Lower leg skin (tissue), 4 donors: ENCODE measurements at regions not wholly inside any gene's neighbourhood (a gene's known extent, or its start where the extent isn't known, plus 50 kb on each side); places are given as distances from the start of the nearest gene placed in this dataset.

Experiments used
- DNase-seq, 2 donors: peaks; one replicate each; pipeline ENCODE4 v3.0.0-alpha.2; 2019; ENCODE audit warnings: low spot score in 2 of 2
- H3K4me3 ChIP-seq: fragments of 200-600 bp; sonication (generic); 2 replicates; pipeline ENCODE4 v1.5.1; 2017; ENCODE audit warnings: mild to moderate bottlenecking, low read depth; ENCODE audit not compliant: poor library complexity, severe bottlenecking
- CTCF ChIP-seq, 3 donors: fragments of 450-650 bp; IDR thresholded peaks; one replicate each; pipeline ENCODE4 v1.5.1; 2016; ENCODE audit warnings: antibody characterized with exemption in 3 of 3, mild to moderate bottlenecking in 3 of 3, moderate library complexity in 2 of 3
- POLR2A ChIP-seq, 2 donors: fragments of 450-650 bp; IDR thresholded peaks; one replicate each; pipeline ENCODE4 v1.6.1; 2016 to 2017; ENCODE audit warnings: antibody characterized with exemption in 2 of 2, mild to moderate bottlenecking in 1 of 2, moderate library complexity in 1 of 2
- WGBS, 2 donors: methylation state at CpG; one replicate each; pipeline ENCODE4 v1.1.5; 2018; 5-methylcytosine and 5-hydroxymethylcytosine counted together
- intact Hi-C: fragments of 100-400 bp; cut with DNase I; formaldehyde crosslinking; loops from one replicate; pipeline ENCODE4 v1.15.0; 2023; ENCODE audit warnings: low total_unique reads

- WGBS, 2 donors = 86 to 94% methylated on average over 1 of the region's 1 CpG
- no peak for DNase-seq
- TF ChIP-seq CTCF (IDR thresholded peaks at IDR 0.05) (no peak), POLR2A (IDR thresholded peaks at IDR 0.05) (no peak)
- H3K4me3 ChIP-seq = no peak overlapping the region
- intact Hi-C loops = no loop called here
Measured at GRCh38 chr3:182375916-182376315, 417.4 kb upstream of the ATP11B start.

GRCh38 chr3:182382112-182382857, 411.0 kb upstream of the ATP11B start:
- whole genome bisulfite sequencing, 2 donors = 84 to 88% methylated on average over 4 of the region's 4 CpGs
- no peak for DNase-seq
- TF ChIP-seq CTCF (IDR thresholded peaks at IDR 0.05) (no peak), POLR2A (IDR thresholded peaks at IDR 0.05) (no peak)
- intact Hi-C loops = no loop called here
- H3K4me3 ChIP-seq = no peak overlapping the region

- no peak for DNase-seq
- H3K4me3 ChIP-seq = no peak overlapping the region
- intact Hi-C loops = no loop called here
- no peak for TF ChIP-seq CTCF (IDR thresholded peaks at IDR 0.05)
- no peak for TF ChIP-seq POLR2A (IDR thresholded peaks at IDR 0.05)
- 37 to 45% methylated on average over 5 of the region's 5 CpGs for WGBS, 2 donors
Measured at GRCh38 chr3:182384221-182384620, 409.1 kb upstream of the ATP11B start.

- DNase-seq = no peak
- 77 to 81% methylated on average over 2 of the region's 2 CpGs for WGBS, 2 donors
- H3K4me3 ChIP-seq = no peak overlapping the region
- TF ChIP-seq POLR2A (IDR thresholded peaks at IDR 0.05) (no peak), CTCF (IDR thresholded peaks at IDR 0.05) (no peak)
- intact Hi-C loops = no loop called here
Measured at GRCh38 chr3:182385356-182385755, 407.9 kb upstream of the ATP11B start.

- no peak for TF ChIP-seq CTCF (IDR thresholded peaks at IDR 0.05)
- TF ChIP-seq POLR2A (IDR thresholded peaks at IDR 0.05) = no peak
- no peak overlapping the region for H3K4me3 ChIP-seq
- intact Hi-C loops = no loop called here
- DNase-seq = no peak
- 77 to 86% methylated on average over 1 of the region's 1 CpG for WGBS, 2 donors
Measured at GRCh38 chr3:182388506-182388905, 404.8 kb upstream of the ATP11B start.
